GM10248 (cell line): ENCODE measurements at regions not wholly inside any gene's neighbourhood (a gene's known extent, or its start where the extent isn't known, plus 50 kb on each side); places are given as distances from the start of the nearest gene placed in this dataset.

ENCODE experiments used
- CTCF ChIA-PET: fragments of 300-600 bp; sonication (Branson Sonifier 250); formaldehyde crosslinking; extraction: SDS; loops from one replicate; lab custom pipeline; 2021; ENCODE audit warnings: antibody characterized with exemption; lab: Yijun Ruan, JAX
- POLR2A ChIA-PET: fragments of 350-650 bp; sonication (Branson Sonifier 250); formaldehyde crosslinking; extraction: SDS; loops from one replicate; lab custom pipeline; 2020; ENCODE audit warnings: antibody characterized with exemption; lab: Yijun Ruan, JAX
- DNase-seq: peaks from one replicate; pipeline ENCODE4 v3.0.0; 2012; ENCODE audit errors: extremely low spot score
- TF ChIP-seq, protein P1 (sequence below): IDR thresholded peaks from 2 replicates; pipeline ENCODE4 v1.5.1; 2012; ENCODE audit warnings: mild to moderate bottlenecking, low read depth; ENCODE audit errors: extremely low read depth, missing control alignments, control extremely low read depth

DNA sequence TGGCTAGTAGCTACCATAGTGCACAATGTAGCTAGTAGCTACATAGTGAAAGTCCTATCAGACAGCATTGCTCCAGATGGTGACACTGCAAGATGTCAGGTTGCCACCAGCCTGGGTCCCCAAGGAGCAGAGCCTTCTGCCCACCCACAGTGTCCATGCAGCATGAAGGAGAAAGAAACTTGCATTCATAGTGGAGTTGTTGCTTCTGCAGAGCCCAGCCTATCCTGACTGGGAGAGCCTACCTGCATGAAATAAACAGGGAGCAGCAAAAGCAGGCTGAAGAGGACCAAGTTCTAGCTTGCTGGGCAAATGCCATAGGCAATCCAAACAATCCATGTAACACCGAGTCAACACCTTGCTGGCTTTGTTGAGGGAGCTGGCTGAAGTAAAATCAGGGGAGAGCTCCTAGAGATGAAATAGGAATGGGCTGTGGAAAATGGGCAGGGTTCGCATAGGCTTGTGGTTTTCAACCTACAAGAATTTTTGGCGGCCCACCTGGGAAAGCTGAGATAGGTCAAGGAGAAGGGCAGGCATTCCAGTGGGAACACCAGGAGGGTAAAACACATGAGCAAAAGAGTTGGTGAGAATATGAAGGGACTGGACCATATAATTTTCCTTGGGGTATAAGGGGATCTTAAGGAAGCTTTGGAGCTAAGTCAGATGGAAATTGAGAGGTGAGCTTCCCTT lies 195.8 kb downstream of the CYP26B1 start:
- DNase-seq, result no peak
- CTCF ChIA-PET, result interaction anchor here (0.8 to 3.3 kb wide), 5 partner anchors 9 to 27 kb away, joined by 3 to 15 read pairs (median 3); no protein-coding TSS in a partner anchor
- POLR2A ChIA-PET, result no interaction called here
- TF ChIP-seq, protein P1, sequence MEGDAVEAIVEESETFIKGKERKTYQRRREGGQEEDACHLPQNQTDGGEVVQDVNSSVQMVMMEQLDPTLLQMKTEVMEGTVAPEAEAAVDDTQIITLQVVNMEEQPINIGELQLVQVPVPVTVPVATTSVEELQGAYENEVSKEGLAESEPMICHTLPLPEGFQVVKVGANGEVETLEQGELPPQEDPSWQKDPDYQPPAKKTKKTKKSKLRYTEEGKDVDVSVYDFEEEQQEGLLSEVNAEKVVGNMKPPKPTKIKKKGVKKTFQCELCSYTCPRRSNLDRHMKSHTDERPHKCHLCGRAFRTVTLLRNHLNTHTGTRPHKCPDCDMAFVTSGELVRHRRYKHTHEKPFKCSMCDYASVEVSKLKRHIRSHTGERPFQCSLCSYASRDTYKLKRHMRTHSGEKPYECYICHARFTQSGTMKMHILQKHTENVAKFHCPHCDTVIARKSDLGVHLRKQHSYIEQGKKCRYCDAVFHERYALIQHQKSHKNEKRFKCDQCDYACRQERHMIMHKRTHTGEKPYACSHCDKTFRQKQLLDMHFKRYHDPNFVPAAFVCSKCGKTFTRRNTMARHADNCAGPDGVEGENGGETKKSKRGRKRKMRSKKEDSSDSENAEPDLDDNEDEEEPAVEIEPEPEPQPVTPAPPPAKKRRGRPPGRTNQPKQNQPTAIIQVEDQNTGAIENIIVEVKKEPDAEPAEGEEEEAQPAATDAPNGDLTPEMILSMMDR, result no peak

DNA sequence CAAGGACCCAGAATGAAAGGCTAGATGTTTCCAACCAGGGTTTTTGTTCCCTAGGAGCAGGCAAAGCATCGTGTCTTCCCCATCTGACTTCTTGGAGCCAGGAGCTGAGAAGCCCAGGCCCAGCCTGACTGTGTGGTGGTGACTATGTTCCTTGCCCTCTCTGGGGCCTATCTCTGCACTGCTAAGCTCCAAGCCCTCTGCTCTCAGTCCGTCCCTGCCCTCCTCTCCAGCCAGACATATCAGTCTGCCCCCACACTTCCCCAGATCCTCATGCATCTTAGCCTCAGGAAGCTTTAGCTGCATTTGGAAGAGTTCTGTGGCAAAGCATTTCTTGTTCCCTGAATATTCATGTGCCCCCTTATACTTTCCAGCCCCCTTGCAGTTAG lies 196.6 kb downstream of the CYP26B1 start:
- DNase-seq, result no peak
- ChIA-PET POLR2A (no interaction called here), CTCF (interaction anchor here (0.9 to 3.3 kb wide), 3 partner anchors 9 to 26 kb away, joined by 3 to 15 read pairs (median 3); no protein-coding TSS in a partner anchor)
- TF ChIP-seq, protein P1, result no peak

DNA sequence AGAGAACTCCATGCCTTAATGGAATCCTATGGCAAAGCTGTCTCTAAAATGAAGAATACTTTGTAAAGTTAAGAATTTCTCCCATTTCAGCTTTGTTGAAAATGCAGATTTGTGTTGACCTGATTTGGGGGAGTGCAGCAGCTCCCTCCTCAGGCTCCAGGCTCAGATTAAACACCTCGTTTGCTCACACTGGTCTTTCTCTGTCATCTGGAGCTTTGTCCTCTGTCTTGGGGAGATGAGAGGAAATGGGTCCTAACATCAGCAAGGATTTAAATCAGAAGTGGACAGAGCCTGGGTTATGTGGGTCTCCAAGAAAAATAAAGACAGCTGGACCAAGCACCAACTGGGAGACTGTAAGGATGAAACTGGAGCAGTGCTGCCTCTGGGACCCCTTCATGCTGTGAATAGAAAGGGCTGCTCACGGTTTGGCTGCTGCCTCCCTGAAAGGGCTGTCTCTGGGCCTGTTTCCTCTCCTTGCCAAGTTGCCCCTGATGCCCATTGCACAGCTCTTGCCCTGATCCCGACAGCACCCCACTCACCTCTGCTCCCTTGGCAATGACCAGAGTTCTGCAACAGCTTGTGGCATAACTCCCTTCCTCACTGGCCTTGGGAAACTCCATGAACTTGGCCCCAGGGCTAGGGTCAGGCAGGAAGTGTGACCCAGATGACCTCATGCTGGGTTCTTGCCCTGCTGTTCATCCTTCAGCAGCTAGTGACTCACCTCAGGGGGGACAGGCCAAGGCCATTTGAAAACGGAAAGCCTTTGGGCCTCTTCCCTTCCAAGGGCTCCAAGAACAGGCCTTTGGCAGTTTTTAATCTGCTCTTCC lies 197.2 kb downstream of the CYP26B1 start:
- TF ChIP-seq, protein P1, result no peak
- ChIA-PET POLR2A (no interaction called here), CTCF (interaction anchor here (0.9 to 3.3 kb wide), 4 partner anchors 10 to 25 kb away, joined by 3 to 15 read pairs (median 3); no protein-coding TSS in a partner anchor)
- no peak for DNase-seq

DNA sequence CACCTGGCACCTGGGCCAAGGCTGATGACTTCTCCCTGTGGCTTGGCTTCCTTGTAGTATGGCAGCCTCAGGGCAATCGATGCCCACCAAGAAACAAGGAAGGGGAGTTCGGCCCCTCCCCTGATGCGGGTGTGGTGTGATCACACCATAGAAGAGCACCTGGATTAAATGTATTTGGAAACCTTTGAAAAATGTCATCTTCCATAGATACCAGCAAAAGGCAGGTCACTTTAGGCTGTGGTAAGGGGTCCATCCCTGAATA lies 198.2 kb downstream of the CYP26B1 start:
- POLR2A ChIA-PET, result no interaction called here
- TF ChIP-seq, protein P1, result no peak
- DNase-seq, result no peak
- CTCF ChIA-PET, result interaction anchor here (1.0 kb wide), 1 partner anchor 12 kb away, joined by 3 read pairs; no protein-coding TSS in a partner anchor

DNA sequence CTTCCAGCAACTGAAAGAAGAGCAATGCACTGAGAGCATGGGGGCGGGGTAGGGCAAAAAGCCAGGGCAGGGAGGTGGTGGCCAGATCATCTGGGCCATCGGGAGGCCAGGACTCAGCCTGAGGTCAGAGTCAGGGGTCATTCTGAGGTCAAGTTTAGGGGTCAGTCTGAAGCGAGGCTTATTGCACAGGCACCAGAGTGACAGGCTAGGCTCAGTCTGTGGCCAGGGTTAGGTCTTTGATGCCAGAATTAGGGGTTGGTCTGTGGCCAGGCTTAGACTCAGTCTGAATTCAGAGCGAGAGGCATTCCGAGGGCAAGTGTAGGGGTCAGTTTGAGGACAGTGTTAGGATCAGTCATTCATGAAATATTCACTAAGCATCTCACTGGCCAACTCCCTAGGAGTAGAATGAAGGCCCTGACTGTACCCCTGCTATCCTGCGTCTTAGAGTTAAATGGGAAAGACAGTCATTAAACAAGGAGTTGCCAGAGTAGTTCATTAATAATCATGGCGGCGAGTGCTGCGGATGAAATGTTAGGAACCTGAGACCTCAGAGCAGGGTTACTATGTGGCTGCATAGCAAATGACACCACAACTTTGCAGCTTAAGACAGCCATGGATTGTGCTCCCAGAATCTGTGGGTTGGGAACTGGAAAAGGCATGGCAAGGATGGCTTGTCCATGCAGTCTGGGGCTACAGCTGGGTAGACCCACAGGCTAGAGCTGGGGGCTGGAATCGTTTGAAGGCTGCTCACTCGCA lies 198.7 kb downstream of the CYP26B1 start:
- CTCF ChIA-PET, result no interaction called here
- TF ChIP-seq, protein P1, result no peak
- POLR2A ChIA-PET, result no interaction called here
- DNase-seq, result no peak

DNA sequence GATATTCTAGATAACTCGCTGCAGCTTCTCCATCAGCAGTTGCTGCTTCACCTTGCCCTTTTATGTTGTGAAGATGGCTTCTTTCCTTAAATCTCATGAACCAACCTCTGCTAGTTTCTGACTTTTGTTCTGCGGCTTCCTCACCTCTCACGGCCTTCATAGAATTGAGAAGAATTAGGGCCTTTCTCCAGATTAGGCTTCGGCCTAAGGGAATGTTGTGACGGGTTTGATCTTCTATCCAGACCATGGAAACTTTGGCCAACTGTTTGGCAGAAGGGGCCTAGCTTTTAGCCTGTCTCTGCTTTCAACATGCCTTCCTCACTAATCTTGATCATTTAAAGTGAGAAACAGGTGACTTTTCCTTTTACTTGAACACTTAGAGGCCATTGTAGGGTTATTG lies 199.9 kb downstream of the CYP26B1 start:
- ChIA-PET POLR2A (no interaction called here), CTCF (interaction anchor here (1.2 kb wide), 1 partner anchor 12 kb away, joined by 4 read pairs; no protein-coding TSS in a partner anchor)
- TF ChIP-seq, protein P1, result no peak
- DNase-seq, result no peak
